Neural cell (in vitro differentiated cells): ENCODE measurements at regions not wholly inside any gene's neighbourhood (a gene's known extent, or its start where the extent isn't known, plus 50 kb on each side); places are given as distances from the start of the nearest gene placed in this dataset.

Experiments
- H2AFZ ChIP-seq: fragments of 200-600, 300-800 bp; sonication (generic), shearing (Covaris generic); 2 replicates; pipeline ENCODE4 v1.6.0; 2014; ENCODE audit warnings: low read depth, mild to moderate bottlenecking, antibody characterized with exemption, low read length, moderate library complexity
- H3F3A ChIP-seq: fragments of 200-600 bp; shearing (Covaris generic); 2 replicates; pipeline ENCODE4 v1.6.1; 2016; ENCODE audit warnings: mild to moderate bottlenecking, moderate library complexity, mixed read lengths, antibody characterized with exemption, low read length; ENCODE audit not compliant: insufficient read depth, poor library complexity, severe bottlenecking
- H3K27ac ChIP-seq: fragments of 200-600, 300-800 bp; sonication (generic), shearing (Covaris generic); 2 replicates; pipeline ENCODE4 v1.5.1; 2014; ENCODE audit warnings: mild to moderate bottlenecking, low read length, moderate library complexity
- H3K27me3 ChIP-seq: fragments of 300-800, 200-600 bp; sonication (generic), shearing (Covaris generic); 2 replicates; pipeline ENCODE4 v1.6.0; 2014; ENCODE audit warnings: mild to moderate bottlenecking, low read depth, low read length, moderate library complexity; ENCODE audit not compliant: insufficient read depth
- H3K36me3 ChIP-seq: fragments of 300-800, 200-600 bp; sonication (generic), shearing (Covaris generic); 2 replicates; pipeline ENCODE4 v1.5.1; 2014; ENCODE audit warnings: mild to moderate bottlenecking, antibody characterized with exemption, low read length, moderate library complexity; ENCODE audit not compliant: insufficient read depth
- H3K4me2 ChIP-seq: fragments of 300-800, 200-600 bp; sonication (generic), shearing (Covaris generic); 2 replicates; pipeline ENCODE4 v1.6.0; 2014; ENCODE audit warnings: mild to moderate bottlenecking, low read length
- H3K4me3 ChIP-seq: fragments of 300-800, 200-600 bp; sonication (generic), shearing (Covaris generic); 2 replicates; pipeline ENCODE4 v1.5.1; 2014; ENCODE audit warnings: mild to moderate bottlenecking, low read length, moderate library complexity
- H3K79me2 ChIP-seq: fragments of 200-600 bp; shearing (Covaris generic); replicated peaks from 2 replicates; pipeline ENCODE4 v1.6.0; 2014; ENCODE audit warnings: mild to moderate bottlenecking, low read length, moderate library complexity; ENCODE audit not compliant: insufficient read depth
- H3K9ac ChIP-seq: fragments of 300-800, 200-600 bp; sonication (generic), shearing (Covaris generic); 2 replicates; pipeline ENCODE4 v1.6.1; 2016; ENCODE audit warnings: mild to moderate bottlenecking, low read length, mixed read lengths
- H3K9me2 ChIP-seq: fragments of 200-600 bp; shearing (Covaris generic); 2 replicates; pipeline ENCODE4 v1.6.1; 2016; ENCODE audit warnings: mild to moderate bottlenecking, low read length, mixed read lengths; ENCODE audit not compliant: insufficient read depth
- H3K9me3 ChIP-seq: fragments of 200-600, 300-800 bp; sonication (generic), shearing (Covaris generic); 2 replicates; pipeline ENCODE4 v1.6.1; 2016; ENCODE audit warnings: mild to moderate bottlenecking, mixed run types, low read length, moderate library complexity, mixed read lengths
- H4K20me1 ChIP-seq: fragments of 200-600 bp; shearing (Covaris generic); 2 replicates; pipeline ENCODE4 v1.6.1; 2016; ENCODE audit warnings: mild to moderate bottlenecking, mixed run types; ENCODE audit not compliant: insufficient read depth
- CTCF ChIP-seq: fragments of 450-650 bp; IDR thresholded peaks from 2 replicates; pipeline ENCODE4 v1.5.1; 2014; ENCODE audit warnings: antibody characterized with exemption, mild to moderate bottlenecking, moderate library complexity; ENCODE audit not compliant: poor library complexity, severe bottlenecking
- EP300 ChIP-seq: fragments of 450-650 bp; conservative IDR thresholded peaks from 2 replicates; pipeline ENCODE4 v1.6.1; 2014; ENCODE audit warnings: antibody characterized with exemption, mild to moderate bottlenecking, moderate library complexity; ENCODE audit not compliant: poor library complexity, severe bottlenecking
- EZH2 ChIP-seq: fragments of 200-600, 300-800 bp; shearing (Covaris generic), sonication (generic); IDR thresholded peaks from 2 replicates; pipeline ENCODE4 v1.6.1; 2014; ENCODE audit warnings: antibody characterized with exemption, low read length, borderline replicate concordance, mild to moderate bottlenecking; ENCODE audit not compliant: insufficient read depth, poor library complexity, severe bottlenecking
- MXI1 ChIP-seq: fragments of 450-650 bp; conservative IDR thresholded peaks from 2 replicates; pipeline ENCODE4 v1.6.1; 2014; ENCODE audit warnings: antibody characterized with exemption, mild to moderate bottlenecking; ENCODE audit not compliant: poor library complexity, severe bottlenecking
- POLR2AphosphoS5 ChIP-seq: IDR thresholded peaks from 2 replicates; pipeline ENCODE4 v1.6.1; 2012
- RAD21 ChIP-seq: fragments of 450-650 bp; conservative IDR thresholded peaks from 2 replicates; pipeline ENCODE4 v1.6.1; 2014; ENCODE audit warnings: antibody characterized with exemption, mild to moderate bottlenecking, moderate library complexity
- SMC3 ChIP-seq: fragments of 450-650 bp; conservative IDR thresholded peaks from 2 replicates; pipeline ENCODE4 v1.6.1; 2014; ENCODE audit warnings: antibody characterized with exemption, mild to moderate bottlenecking, moderate library complexity; ENCODE audit not compliant: poor library complexity
- TAF1 ChIP-seq: IDR thresholded peaks from 2 replicates; pipeline ENCODE4 v1.6.1; 2012; ENCODE audit warnings: low read depth
- TF ChIP-seq, protein P1 (sequence below): IDR thresholded peaks from 2 replicates; pipeline ENCODE4 v1.6.1; 2012; ENCODE audit warnings: borderline replicate concordance

DNA sequence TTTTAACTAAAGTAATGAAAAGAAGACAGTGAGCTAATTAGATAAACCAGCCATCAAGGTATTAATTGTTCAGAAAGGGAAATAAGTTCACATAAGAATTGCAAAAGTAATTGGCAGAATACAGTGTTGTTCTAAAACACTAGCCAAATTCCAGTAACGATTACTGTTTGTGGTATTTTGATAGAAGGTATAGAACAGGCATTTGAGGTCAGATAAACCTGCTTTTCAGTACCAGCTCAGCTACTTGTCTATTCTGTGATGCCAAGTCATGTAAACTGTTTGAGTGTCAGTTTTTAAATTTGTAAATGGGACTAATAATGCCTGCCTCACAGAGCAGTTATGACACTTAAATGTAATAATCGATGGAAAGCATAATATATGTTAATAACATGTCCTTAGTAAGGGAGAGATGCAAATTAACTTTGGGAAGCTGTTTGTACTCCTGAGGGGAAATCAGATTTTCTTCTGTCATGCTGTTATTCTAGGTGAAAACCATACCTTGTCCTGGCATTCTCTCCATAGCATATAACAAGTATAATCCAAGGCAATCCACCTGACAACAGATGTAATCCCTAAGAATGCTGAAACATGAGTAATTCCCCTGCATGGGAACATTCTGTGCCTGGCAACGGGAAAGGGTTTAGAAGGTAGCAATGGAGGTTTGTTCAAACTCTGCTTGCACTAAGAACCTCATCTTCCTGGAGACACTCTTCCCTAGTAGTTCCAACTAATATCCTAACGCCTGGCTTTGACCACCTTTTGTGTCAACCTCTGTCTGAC, 509.5 kb upstream of the PAPPA start:
- no peaks in the 10 kb centered on the region for H4K20me1 ChIP-seq
- H3K36me3 ChIP-seq: no peaks in the 10 kb centered on the region
- TF ChIP-seq EZH2 (no peak), MXI1 (no peak), RAD21 (no peak), EP300 (no peak), CTCF (no peak), TAF1 (no peak), POLR2AphosphoS5 (no peak), SMC3 (no peak)
- TF ChIP-seq, protein P1, sequence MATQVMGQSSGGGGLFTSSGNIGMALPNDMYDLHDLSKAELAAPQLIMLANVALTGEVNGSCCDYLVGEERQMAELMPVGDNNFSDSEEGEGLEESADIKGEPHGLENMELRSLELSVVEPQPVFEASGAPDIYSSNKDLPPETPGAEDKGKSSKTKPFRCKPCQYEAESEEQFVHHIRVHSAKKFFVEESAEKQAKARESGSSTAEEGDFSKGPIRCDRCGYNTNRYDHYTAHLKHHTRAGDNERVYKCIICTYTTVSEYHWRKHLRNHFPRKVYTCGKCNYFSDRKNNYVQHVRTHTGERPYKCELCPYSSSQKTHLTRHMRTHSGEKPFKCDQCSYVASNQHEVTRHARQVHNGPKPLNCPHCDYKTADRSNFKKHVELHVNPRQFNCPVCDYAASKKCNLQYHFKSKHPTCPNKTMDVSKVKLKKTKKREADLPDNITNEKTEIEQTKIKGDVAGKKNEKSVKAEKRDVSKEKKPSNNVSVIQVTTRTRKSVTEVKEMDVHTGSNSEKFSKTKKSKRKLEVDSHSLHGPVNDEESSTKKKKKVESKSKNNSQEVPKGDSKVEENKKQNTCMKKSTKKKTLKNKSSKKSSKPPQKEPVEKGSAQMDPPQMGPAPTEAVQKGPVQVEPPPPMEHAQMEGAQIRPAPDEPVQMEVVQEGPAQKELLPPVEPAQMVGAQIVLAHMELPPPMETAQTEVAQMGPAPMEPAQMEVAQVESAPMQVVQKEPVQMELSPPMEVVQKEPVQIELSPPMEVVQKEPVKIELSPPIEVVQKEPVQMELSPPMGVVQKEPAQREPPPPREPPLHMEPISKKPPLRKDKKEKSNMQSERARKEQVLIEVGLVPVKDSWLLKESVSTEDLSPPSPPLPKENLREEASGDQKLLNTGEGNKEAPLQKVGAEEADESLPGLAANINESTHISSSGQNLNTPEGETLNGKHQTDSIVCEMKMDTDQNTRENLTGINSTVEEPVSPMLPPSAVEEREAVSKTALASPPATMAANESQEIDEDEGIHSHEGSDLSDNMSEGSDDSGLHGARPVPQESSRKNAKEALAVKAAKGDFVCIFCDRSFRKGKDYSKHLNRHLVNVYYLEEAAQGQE: no peak
- H3K9ac ChIP-seq: no peak overlapping the region
- no peak overlapping the region for H3K27ac ChIP-seq
- no peaks in the 10 kb centered on the region for H3K9me2 ChIP-seq
- H3K9me3 ChIP-seq: no peaks in the 10 kb centered on the region
- H3F3A ChIP-seq: no peaks in the 10 kb centered on the region
- no peaks in the 10 kb centered on the region for H3K79me2 ChIP-seq
- no peak overlapping the region for H3K4me3 ChIP-seq
- H2AFZ ChIP-seq: no peak overlapping the region
- H3K4me2 ChIP-seq: no peak overlapping the region
- H3K27me3 ChIP-seq: no peaks in the 10 kb centered on the region

DNA sequence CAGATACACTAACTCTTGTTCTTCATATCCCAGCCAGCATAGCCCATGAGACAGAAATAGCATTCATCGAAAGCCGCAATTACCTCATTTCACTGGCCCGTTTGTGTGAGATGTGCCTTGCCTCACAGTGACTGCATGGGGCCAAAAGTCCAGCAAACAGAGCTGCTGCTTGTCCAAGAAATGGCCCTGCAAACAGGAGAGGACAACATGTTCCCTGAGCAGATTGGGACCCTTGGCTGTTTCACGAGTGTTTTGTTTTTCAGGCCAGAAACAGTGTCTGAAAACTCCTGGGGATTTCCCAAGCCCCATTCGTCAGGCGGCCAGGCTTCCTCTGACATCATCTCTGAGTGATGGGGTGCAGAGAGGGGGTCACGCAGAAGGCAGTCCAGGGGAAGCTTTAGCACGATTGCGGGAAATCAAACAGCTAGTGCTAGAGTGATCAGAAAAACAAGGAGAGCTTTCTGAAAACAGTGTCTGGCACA, 503.6 kb upstream of the PAPPA start:
- TF ChIP-seq TAF1: no peak
- TF ChIP-seq POLR2AphosphoS5: no peak
- no peak for TF ChIP-seq MXI1
- no peak for TF ChIP-seq EP300
- TF ChIP-seq RAD21: no peak
- TF ChIP-seq SMC3: no peak
- no peak for TF ChIP-seq CTCF
- TF ChIP-seq, protein P1: no peak
- TF ChIP-seq EZH2: no peak
- H4K20me1 ChIP-seq: no peaks in the 10 kb centered on the region
- no peak overlapping the region for H3K9ac ChIP-seq
- H3K4me3 ChIP-seq: no peak overlapping the region
- no peaks in the 10 kb centered on the region for H3K79me2 ChIP-seq
- no peaks in the 10 kb centered on the region for H3K9me2 ChIP-seq
- H2AFZ ChIP-seq: no peak overlapping the region
- H3K4me2 ChIP-seq: no peak overlapping the region
- H3K27ac ChIP-seq: no peak overlapping the region
- no peaks in the 10 kb centered on the region for H3K36me3 ChIP-seq
- H3K27me3 ChIP-seq: no peaks in the 10 kb centered on the region
- no peaks in the 10 kb centered on the region for H3F3A ChIP-seq
- no peaks in the 10 kb centered on the region for H3K9me3 ChIP-seq
